GM12878 (cell line): ENCODE measurements at regions not wholly inside any gene's neighbourhood (a gene's known extent, or its start where the extent isn't known, plus 50 kb on each side); places are given as distances from the start of the nearest gene placed in this dataset.

Experiments
- ATAC-seq: fragments of 200-7000 bp; cut with Tn5 transposase; 3 replicates; pipeline ENCODE4 v1.9.1; 2020; ENCODE audit warnings: mild to moderate bottlenecking, moderate library complexity
- BruUV-seq: library from RNA; stranded (reverse); fragments of 400-500 nt; replicated peaks from 2 replicates; lab custom pipeline; 2021; lab: Mats Ljungman, UMichigan
- CTCF ChIA-PET: fragments of 300-600 bp; sonication (Branson Sonifier 250); formaldehyde crosslinking; extraction: SDS; loops from one replicate; lab custom pipeline; 2021; ENCODE audit warnings: inconsistent platforms; lab: Yijun Ruan, JAX
- POLR2A ChIA-PET: fragments of 350-600 bp; formaldehyde crosslinking; extraction: SDS; loops from one replicate; lab custom pipeline; 2021; ENCODE audit warnings: inconsistent platforms; lab: Charles Lee
- RAD21 ChIA-PET: fragments of 300-600 bp; sonication (Branson Sonifier 250); formaldehyde crosslinking; loops from one replicate; lab custom pipeline; 2023; ENCODE audit warnings: antibody characterized with exemption; ENCODE audit not compliant: unreplicated experiment; lab: Charles Lee
- SMC1A ChIA-PET: fragments of 300-600 bp; sonication (Branson Sonifier 250); formaldehyde crosslinking; loops from one replicate; lab custom pipeline; 2023; ENCODE audit not compliant: unreplicated experiment, uncharacterized antibody; lab: Charles Lee
- DNase-seq: peaks from one replicate; pipeline ENCODE4 v3.0.0-alpha.2; 2011; ENCODE audit warnings: low read depth, low spot score
- FAIRE-seq: peaks from 3 replicates; lab custom pipeline; 2011; peaks lifted over from hg19 to GRCh38; lab: Jason Lieb, UNC
- H2AFZ ChIP-seq: 2 replicates; pipeline ENCODE4 v1.6.0; 2011; ENCODE audit warnings: low read depth, low read length, control low read depth; ENCODE audit not compliant: control insufficient read depth
- H3K27ac ChIP-seq: 2 replicates; pipeline ENCODE4 v1.5.1; 2011; ENCODE audit warnings: control low read depth; ENCODE audit not compliant: control insufficient read depth, insufficient read depth
- H3K27me3 ChIP-seq, 2 experiments: replicated peaks in 1 of 2; 2 replicates each; pipeline versions ENCODE4 v1.6.0 to v1.6.1; 2011; ENCODE audit warnings: low read length in 1 of 2; ENCODE audit not compliant: control insufficient read depth in 2 of 2, insufficient read depth in 2 of 2
- H3K36me3 ChIP-seq, 2 experiments: 2 replicates each; pipeline ENCODE4 v1.5.1; 2011; ENCODE audit warnings: low read length in 1 of 2; ENCODE audit not compliant: control insufficient read depth in 2 of 2, insufficient read depth in 2 of 2
- H3K4me1 ChIP-seq: 2 replicates; pipeline ENCODE4 v1.6.1; 2011; ENCODE audit warnings: mild to moderate bottlenecking, low read length, moderate library complexity, mixed read lengths; ENCODE audit not compliant: control insufficient read depth, insufficient read depth
- H3K4me2 ChIP-seq: 2 replicates; pipeline ENCODE4 v1.6.0; 2011; ENCODE audit warnings: control low read depth; ENCODE audit not compliant: control insufficient read depth, insufficient read depth
- H3K4me3 ChIP-seq: fragments of 200-600 bp; sonication (generic); 2 replicates; pipeline ENCODE4 v1.5.1; 2016
- H3K79me2 ChIP-seq: 2 replicates; pipeline ENCODE4 v1.6.0; 2011; ENCODE audit warnings: low read length; ENCODE audit not compliant: control insufficient read depth, insufficient read depth
- H3K9ac ChIP-seq: 2 replicates; pipeline ENCODE4 v1.8.0; 2011; ENCODE audit warnings: low read length, control low read depth, mixed read lengths; ENCODE audit not compliant: control insufficient read depth, insufficient read depth
- H3K9me3 ChIP-seq: replicated peaks from 3 replicates; pipeline ENCODE4 v1.5.1; 2011; ENCODE audit warnings: mild to moderate bottlenecking, low read length; ENCODE audit not compliant: control insufficient read depth, insufficient read depth
- H4K20me1 ChIP-seq: 2 replicates; pipeline ENCODE4 v1.6.0; 2011; ENCODE audit not compliant: control insufficient read depth, insufficient read depth
- ATF2 ChIP-seq: IDR thresholded peaks from 2 replicates; pipeline ENCODE4 v1.6.1; 2012; ENCODE audit warnings: low read length, inconsistent platforms
- CBFB ChIP-seq: IDR thresholded peaks from 2 replicates; pipeline ENCODE4 v1.6.1; 2016; ENCODE audit warnings: antibody characterized with exemption, low read depth
- DPF2 ChIP-seq: fragments of 450-650 bp; IDR thresholded peaks from 2 replicates; pipeline ENCODE4 v1.6.1; 2017; ENCODE audit warnings: mild to moderate bottlenecking
- IRF4 ChIP-seq: IDR thresholded peaks from 2 replicates; pipeline ENCODE4 v1.6.1; 2011; ENCODE audit warnings: low read depth, low read length
- MAX ChIP-seq: IDR thresholded peaks from 2 replicates; pipeline ENCODE4 v1.6.1; 2012; ENCODE audit warnings: low read depth, low read length, improper control_type of control experiment
- NR2C1 ChIP-seq: fragments of 450-650 bp; IDR thresholded peaks from 2 replicates; pipeline ENCODE4 v1.6.1; 2017; ENCODE audit warnings: antibody characterized with exemption, mild to moderate bottlenecking, moderate library complexity
- RB1 ChIP-seq: fragments of 450-650 bp; formaldehyde crosslinking; IDR thresholded peaks from 2 replicates; pipeline ENCODE4 v1.6.1; 2017; ENCODE audit warnings: mild to moderate bottlenecking, borderline replicate concordance
- RELA ChIP-seq: fragments of 450-650 bp; IDR thresholded peaks from 2 replicates; pipeline ENCODE4 v1.8.0; 2014; ENCODE audit warnings: borderline replicate concordance; ENCODE audit not compliant: partially characterized antibody
- ZNF384 ChIP-seq: IDR thresholded peaks from 2 replicates; pipeline ENCODE4 v1.6.1; 2012; ENCODE audit warnings: low read depth, mild to moderate bottlenecking, low read length, improper control_type of control experiment, borderline replicate concordance
- in situ Hi-C: fragments of 300-500 bp; cut with MboI; formaldehyde crosslinking; loops from 9 replicates; pipeline ENCODE4 v1.14.3; 2018; ENCODE audit warnings: mixed read lengths
- intact Hi-C: fragments of 100-400 bp; cut with micrococcal nuclease; formaldehyde crosslinking; loops from one replicate; pipeline ENCODE4 v1.14.2; 2022; ENCODE audit not compliant: unreplicated experiment
- TF ChIP-seq, protein P1 (sequence below): fragments of 450-650 bp; IDR thresholded peaks from 2 replicates; pipeline ENCODE4 v1.6.1; 2016; ENCODE audit warnings: mild to moderate bottlenecking
- TF ChIP-seq, protein P2 (sequence below): IDR thresholded peaks from 2 replicates; pipeline ENCODE4 v1.6.1; 2011; ENCODE audit warnings: borderline replicate concordance, low read depth, mild to moderate bottlenecking, moderate library complexity, mixed read lengths, low read length; ENCODE audit not compliant: insufficient read depth; ENCODE audit errors: extremely low read length
- TF ChIP-seq, protein P3 (sequence below): fragments of 450-650 bp; IDR thresholded peaks from 2 replicates; pipeline ENCODE4 v1.6.1; 2017; ENCODE audit warnings: mild to moderate bottlenecking, moderate library complexity

GRCh38 chr3:117927825-117928224 is 1106.8 kb downstream of the IGSF11 start (continued):
- TF ChIP-seq ATF2, result no peak
- TF ChIP-seq ZNF384, result no peak
- TF ChIP-seq, protein P1, sequence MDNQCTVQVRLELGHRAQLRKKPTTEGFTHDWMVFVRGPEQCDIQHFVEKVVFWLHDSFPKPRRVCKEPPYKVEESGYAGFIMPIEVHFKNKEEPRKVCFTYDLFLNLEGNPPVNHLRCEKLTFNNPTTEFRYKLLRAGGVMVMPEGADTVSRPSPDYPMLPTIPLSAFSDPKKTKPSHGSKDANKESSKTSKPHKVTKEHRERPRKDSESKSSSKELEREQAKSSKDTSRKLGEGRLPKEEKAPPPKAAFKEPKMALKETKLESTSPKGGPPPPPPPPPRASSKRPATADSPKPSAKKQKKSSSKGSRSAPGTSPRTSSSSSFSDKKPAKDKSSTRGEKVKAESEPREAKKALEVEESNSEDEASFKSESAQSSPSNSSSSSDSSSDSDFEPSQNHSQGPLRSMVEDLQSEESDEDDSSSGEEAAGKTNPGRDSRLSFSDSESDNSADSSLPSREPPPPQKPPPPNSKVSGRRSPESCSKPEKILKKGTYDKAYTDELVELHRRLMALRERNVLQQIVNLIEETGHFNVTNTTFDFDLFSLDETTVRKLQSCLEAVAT, result no peak
- no peak for TF ChIP-seq MAX
- no peak for TF ChIP-seq NR2C1
- TF ChIP-seq, protein P2, sequence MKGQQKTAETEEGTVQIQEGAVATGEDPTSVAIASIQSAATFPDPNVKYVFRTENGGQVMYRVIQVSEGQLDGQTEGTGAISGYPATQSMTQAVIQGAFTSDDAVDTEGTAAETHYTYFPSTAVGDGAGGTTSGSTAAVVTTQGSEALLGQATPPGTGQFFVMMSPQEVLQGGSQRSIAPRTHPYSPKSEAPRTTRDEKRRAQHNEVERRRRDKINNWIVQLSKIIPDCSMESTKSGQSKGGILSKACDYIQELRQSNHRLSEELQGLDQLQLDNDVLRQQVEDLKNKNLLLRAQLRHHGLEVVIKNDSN, result no peak
- no peak for TF ChIP-seq RELA
- no peak for TF ChIP-seq RB1

DNA sequence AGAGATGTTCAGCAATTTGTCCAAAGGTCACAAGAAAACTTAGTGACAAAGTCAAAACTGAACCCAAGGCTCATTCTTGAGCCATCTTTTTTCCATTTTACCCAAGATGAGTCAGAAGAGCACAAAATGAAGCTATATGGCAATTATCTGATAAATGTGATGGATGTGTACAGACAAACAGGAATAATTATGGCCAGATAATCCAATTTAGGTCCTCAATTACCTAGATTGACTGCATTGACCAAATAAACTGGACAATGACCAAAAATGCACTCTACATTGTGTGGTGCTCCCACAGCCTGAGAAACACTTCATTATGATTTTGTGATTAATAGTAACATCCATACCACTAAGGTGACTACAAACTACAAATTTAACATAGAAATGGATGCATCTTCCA is 1105.8 kb downstream of the IGSF11 start:
- Histone ChIP-seq H3K4me3 (no peak overlapping the region), H3K9ac (no peak overlapping the region), H3K79me2 (no peaks in the 10 kb centered on the region), H2AFZ (no peak overlapping the region), H4K20me1 (no peaks in the 10 kb centered on the region), H3K27me3 (no peaks in the 10 kb centered on the region), H3K4me1 (no peaks in the 10 kb centered on the region), H3K4me2 (no peak overlapping the region), H3K9me3 (no peaks in the 10 kb centered on the region), H3K36me3 (no peaks in the 10 kb centered on the region), H3K27ac (no peak overlapping the region)
- ChIA-PET RAD21 (no interaction called here), POLR2A (no interaction called here), SMC1A (no interaction called here), CTCF (no interaction called here)
- in situ Hi-C loops, result no loop called here
- FAIRE-seq (no peak), ATAC-seq (no peak), DNase-seq (no peak)
- BruUV-seq, result no TSS peak
- intact Hi-C loops, result no loop called here
- TF ChIP-seq CBFB (no peak), IRF4 (no peak), DPF2 (no peak)
- TF ChIP-seq, protein P3, sequence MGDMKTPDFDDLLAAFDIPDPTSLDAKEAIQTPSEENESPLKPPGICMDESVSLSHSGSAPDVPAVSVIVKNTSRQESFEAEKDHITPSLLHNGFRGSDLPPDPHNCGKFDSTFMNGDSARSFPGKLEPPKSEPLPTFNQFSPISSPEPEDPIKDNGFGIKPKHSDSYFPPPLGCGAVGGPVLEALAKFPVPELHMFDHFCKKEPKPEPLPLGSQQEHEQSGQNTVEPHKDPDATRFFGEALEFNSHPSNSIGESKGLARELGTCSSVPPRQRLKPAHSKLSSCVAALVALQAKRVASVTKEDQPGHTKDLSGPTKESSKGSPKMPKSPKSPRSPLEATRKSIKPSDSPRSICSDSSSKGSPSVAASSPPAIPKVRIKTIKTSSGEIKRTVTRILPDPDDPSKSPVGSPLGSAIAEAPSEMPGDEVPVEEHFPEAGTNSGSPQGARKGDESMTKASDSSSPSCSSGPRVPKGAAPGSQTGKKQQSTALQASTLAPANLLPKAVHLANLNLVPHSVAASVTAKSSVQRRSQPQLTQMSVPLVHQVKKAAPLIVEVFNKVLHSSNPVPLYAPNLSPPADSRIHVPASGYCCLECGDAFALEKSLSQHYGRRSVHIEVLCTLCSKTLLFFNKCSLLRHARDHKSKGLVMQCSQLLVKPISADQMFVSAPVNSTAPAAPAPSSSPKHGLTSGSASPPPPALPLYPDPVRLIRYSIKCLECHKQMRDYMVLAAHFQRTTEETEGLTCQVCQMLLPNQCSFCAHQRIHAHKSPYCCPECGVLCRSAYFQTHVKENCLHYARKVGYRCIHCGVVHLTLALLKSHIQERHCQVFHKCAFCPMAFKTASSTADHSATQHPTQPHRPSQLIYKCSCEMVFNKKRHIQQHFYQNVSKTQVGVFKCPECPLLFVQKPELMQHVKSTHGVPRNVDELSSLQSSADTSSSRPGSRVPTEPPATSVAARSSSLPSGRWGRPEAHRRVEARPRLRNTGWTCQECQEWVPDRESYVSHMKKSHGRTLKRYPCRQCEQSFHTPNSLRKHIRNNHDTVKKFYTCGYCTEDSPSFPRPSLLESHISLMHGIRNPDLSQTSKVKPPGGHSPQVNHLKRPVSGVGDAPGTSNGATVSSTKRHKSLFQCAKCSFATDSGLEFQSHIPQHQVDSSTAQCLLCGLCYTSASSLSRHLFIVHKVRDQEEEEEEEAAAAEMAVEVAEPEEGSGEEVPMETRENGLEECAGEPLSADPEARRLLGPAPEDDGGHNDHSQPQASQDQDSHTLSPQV, result no peak
